SIG-M5 treated with dmso at 0.1 percent for 504 hours (cell line): ENCODE measurements at regions not wholly inside any gene's neighbourhood (a gene's known extent, or its start where the extent isn't known, plus 50 kb on each side); places are given as distances from the start of the nearest gene placed in this dataset.

Source experiments
- DNase-seq: peaks from one replicate; lab custom pipeline; 2025; ENCODE audit not compliant: unreplicated experiment; lab: John Stamatoyannopoulos, UW

DNA sequence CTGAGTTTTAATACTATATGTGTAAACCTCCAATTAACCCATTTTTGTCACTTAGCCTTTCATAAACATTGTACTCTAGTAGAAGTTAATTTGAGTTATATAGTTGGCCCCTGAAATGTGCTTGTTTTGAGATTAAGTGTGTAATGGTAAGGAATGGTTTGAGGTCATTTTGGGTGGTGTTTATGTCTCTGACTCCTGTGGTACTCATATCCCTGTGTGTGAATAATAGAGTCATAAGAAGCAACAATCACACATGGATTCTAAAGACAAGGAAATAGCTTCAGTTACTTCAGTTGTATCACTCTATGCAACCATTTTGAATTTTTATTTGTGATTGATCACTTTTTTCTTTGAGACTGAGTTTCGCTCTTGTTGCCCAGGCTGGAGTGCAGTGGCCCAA lies 408.5 kb downstream of the MFSD1 start:
- no peak for DNase-seq

GRCh38 chr3:159216311-159216710 lies 414.5 kb downstream of the MFSD1 start:
- DNase-seq: no peak

DNA sequence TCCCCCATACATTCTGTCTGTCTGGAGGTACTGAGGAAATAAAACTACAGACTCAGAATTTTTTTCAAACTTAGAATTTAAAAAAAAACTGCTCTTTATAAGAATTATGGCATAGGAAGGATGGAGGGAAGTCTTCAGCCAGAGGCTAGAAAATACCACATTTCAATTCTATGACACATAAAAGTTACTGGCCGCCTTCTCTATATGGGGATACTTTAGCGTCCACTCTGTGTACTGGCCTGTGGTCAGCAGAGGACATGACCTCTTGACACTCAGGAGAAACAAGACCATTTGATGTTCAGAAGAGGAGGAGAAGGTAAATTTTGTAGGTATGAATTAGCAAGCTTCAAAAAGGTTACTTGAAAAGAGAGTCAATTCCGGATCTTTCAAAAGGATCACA lies 417.4 kb downstream of the MFSD1 start:
- no peak for DNase-seq

GRCh38 chr3:159221335-159221734 lies 419.5 kb downstream of the MFSD1 start:
- DNase-seq: no peak

GRCh38 chr3:159229116-159229680 lies 427.3 kb downstream of the MFSD1 start:
- DNase-seq: no peak

DNA sequence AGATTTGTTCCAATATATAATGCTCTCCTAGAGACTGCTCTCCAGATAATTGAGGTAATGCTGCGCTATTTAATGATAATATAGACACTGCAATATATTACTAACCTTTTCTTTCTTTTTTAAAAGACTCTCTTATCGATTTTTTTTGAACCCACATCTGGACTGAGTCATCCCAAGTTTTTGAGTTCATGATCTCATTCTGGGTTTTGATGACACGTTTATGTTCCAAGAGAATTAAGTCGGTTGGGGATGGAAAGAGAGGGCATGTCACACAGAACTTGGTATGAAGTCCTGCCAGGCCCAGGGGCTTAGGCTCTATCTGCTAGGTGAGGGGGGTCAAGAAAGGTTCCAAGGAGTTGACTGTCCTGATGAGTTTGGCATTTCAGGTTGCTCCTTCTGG lies 431.1 kb downstream of the MFSD1 start:
- no peak for DNase-seq

- DNase-seq: no peak
Measured at GRCh38 chr3:159233734-159234133, 431.9 kb downstream of the MFSD1 start.

DNA sequence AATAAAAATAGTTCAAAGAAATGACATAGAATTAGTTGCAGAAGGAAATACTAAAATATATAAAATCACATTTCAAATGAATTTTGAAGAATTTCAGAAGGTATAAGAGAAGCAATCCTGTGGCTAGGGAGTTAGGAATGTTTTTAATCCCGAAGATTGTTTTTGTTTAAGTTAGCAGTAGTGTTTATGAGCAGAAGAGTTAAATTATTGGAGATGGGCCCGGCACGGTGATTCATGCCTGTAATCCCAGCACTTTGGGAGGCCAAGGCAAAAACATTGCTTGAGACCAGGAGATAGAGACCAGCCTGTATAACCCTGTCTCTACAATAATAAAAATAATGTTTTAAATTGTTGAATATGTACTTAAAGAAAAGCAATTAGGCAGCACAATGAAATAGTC lies 432.5 kb downstream of the MFSD1 start:
- DNase-seq: no peak

GRCh38 chr3:159236321-159236720 lies 434.5 kb downstream of the MFSD1 start:
- DNase-seq: no peak

DNA sequence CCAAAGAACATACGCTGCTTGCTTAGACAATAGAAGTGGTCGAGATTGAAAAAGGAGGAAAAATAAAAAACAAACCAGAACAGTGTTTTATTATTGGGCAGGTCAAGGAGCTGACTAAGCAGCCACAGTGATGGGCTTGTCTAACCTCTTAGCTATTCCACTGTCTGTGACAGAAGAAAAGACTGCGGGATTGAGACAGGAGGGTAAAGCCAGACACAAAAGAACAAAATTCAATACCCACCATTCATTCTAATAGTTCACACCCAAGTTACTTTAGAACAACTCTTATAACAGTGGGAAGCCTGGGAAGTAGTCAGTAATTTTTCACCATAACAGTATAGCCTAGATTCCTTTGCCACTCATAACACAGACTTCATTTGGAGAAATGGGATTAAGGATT lies 435.4 kb downstream of the MFSD1 start:
- DNase-seq: no peak

GRCh38 chr3:159238646-159239045 lies 436.8 kb downstream of the MFSD1 start:
- DNase-seq: no peak

GRCh38 chr3:159239059-159239458 lies 437.2 kb downstream of the MFSD1 start:
- no peak for DNase-seq

GRCh38 chr3:159244933-159245332 lies 443.1 kb downstream of the MFSD1 start:
- no peak for DNase-seq

DNA sequence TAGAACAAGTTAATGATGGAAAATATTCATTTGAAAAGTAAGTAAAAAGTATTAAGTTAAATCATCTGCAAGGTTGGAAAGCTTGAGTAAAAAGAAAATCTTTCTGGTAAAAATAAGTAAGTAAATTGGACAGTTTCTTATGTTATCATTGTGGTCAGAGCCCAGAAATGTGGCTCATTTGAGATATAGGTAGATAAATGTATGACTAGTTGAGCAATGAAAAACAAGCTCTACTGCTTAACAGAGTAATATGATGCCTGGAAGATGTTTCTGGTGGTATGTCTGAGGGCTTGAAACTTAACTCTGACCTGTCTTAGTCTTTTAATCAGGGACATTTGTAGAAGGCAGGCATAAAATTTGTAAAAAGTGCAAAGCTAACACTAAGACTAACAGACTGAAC lies 444.0 kb downstream of the MFSD1 start:
- DNase-seq: no peak

- no peak for DNase-seq
Measured at GRCh38 chr3:159246385-159246784, 444.5 kb downstream of the MFSD1 start.

DNA sequence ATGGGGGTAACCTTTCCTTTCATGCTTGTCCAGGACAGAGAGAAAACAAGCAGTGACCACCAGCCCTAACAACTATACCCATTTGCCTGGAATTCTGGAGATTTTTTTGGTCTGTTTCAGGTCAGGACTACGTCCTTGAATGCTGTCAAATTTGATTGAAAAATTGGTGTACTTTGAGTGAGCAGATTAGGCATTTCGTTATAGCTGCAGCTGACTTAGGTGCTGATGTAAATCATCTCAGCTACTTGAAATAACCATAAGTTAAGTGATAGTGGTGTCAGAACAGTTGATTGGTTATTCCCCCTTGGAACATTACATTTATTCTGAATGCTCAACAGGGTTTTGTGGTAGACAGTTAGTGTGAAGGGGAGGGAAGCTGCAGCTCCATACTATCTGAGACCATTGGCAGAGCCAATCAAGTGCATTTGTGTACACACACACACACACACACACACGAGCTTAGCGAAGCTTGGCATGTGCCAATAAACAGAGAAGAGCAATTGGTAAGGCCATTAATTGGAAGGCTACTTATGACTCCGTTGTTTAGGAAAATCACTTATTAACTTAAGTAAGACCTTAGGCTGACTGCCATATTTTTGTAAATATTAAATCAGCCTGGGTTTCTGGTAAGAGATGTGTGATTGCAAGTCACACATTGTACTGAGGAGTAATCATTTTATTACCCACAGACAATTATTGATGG lies 447.8 kb downstream of the MFSD1 start:
- no peak for DNase-seq

GRCh38 chr3:159250961-159251360 lies 449.1 kb downstream of the MFSD1 start:
- DNase-seq: no peak

GRCh38 chr3:159252274-159252673 lies 450.4 kb downstream of the MFSD1 start:
- no peak for DNase-seq

DNA sequence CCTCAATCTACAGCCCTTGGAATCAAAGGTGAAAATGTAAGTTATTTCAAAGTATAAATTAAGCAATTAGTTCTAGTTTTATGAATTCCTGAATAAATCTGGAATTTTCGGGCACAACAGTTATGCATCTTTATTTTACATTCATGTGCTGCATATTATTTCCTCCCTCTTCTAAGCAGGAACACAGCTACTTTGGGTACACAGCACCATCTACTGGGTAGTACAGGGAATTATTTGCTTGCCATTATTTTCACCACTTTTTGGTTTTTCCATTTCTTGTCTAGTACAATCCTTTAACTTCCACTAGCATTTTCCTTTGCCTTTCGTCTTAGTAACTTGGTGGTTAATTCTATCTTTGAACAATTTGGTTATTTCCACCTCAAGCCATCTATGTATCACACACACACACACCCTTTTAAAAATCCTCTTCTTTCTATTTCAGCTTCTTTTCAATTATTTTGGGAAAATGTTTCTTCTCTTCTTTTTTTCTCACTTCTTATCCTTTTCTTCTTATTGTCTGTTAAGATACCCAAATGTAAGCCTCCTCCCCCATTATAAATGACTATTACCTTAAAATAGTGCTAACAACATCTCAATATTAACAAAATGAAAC lies 451.0 kb downstream of the MFSD1 start:
- DNase-seq: peak; percentile 42

DNA sequence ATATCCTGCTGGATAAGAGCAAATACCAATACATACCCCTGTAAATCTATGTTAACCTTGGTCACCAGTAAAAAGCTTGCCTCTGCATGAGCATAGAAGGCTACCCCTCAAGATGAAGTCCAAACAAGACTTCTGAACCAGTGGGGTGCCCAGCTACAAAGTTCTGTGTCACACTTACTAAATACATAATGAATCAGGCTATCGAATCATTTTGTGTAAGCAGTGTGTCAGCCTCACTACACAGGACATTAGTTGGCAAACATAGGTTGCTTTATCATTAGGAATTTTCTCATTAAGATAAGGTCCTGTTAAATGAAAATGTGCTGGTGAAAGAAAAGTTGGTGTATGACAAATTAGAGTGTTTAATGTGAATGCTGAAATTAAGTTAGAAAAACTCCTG lies 452.0 kb downstream of the MFSD1 start:
- no peak for DNase-seq

DNA sequence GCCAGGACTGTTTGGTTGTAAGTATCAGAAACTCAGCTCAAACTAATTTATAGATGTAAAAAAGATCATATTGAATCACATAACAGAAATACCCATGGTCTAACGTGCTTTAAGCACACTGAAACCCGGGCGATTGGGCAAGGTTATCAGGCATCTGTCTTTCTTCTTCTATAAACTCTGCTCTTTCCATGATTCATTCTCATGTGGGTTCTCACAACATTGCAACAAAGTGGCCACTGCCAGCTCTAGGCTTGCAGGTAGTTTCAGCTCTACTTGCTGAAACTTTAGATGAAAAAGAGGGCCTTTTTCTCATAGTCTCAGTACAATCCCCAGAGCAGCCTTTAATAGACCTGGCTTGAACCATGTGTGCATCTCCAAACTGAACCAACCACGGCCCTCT lies 456.1 kb downstream of the MFSD1 start:
- no peak for DNase-seq

GRCh38 chr3:159258934-159259333 lies 457.1 kb downstream of the MFSD1 start:
- no peak for DNase-seq
